HG03439 (cell line): ENCODE measurements at regions not wholly inside any gene's neighbourhood (a gene's known extent, or its start where the extent isn't known, plus 50 kb on each side); places are given as distances from the start of the nearest gene placed in this dataset.

Experiments used
- ATAC-seq: cut with Tn5 transposase; IDR thresholded peaks from one replicate; pipeline ENCODE4 v1.9.1; 2021; ENCODE audit warnings: mild to moderate bottlenecking, moderate library complexity; ENCODE audit not compliant: unreplicated experiment

- ATAC-seq: no peak
Measured at GRCh38 chr5:109476292-109476691, 66.5 kb upstream of the PJA2 start.

- ATAC-seq: no peak
Measured at GRCh38 chr5:109469896-109470662, 60.3 kb upstream of the PJA2 start.

- ATAC-seq: peak; percentile 96
Measured at GRCh38 chr5:109468737-109469420, 59.1 kb upstream of the PJA2 start.

- ATAC-seq: no peak
Measured at GRCh38 chr5:109468288-109468676, 58.5 kb upstream of the PJA2 start.

GRCh38 chr5:109467058-109467457, 57.3 kb upstream of the PJA2 start:
- no peak for ATAC-seq
